ENCODE measurements at regions not wholly inside any gene's neighbourhood (a gene's known extent, or its start where the extent isn't known, plus 50 kb on each side); places are given as distances from the start of the nearest gene placed in this dataset.
"Not testable (repeated sequence)": the region's sequence is repeated elsewhere in the genome, so short reads cannot be mapped to it uniquely, and the experiment has no call there.

DNA sequence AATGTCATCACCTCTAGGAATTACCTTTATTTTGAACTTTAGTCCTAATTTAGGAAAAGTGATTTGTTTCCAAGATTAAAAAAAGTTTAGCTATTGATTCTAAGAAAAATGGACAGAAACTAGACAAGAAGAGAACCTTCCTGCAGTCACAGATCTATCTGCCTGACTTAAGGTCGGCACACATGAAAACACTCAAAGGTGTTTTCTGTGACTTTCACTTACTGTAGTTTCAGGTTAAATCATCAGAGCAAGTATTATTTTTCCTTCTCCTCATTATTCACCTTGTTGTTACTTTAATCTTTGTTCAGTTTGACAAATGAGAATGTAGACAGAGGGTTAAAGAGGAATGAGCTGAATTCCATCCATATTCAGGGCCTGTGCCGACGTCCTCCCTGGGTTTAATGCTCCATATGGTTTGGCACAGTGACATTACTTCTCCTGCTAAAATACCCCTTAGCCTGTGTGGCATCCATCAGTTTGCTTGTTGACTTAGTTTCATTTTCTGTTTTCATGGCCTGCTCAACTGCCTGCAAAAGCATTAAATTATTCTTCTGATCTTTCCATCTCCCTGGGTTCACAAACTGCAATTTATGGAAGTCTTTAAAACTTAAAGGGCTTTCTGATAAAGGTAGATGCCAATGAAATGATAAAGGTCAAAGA, 352.7 kb downstream of the NKX6-1 start:
- BruUV-seq (replicated peaks) = no TSS peak
- TF ChIP-seq CTCF (conservative IDR thresholded peaks at IDR 0.05; ENCODE audit: low read depth, low read length) = no peak
- no peak for TF ChIP-seq EZH2 (IDR thresholded peaks at IDR 0.05; ENCODE audit: borderline replicate concordance, low read depth, low read length, poor library complexity, severe bottlenecking)
- Histone ChIP-seq H3K27me3 (replicated peaks; ENCODE audit: insufficient read depth, low read depth, low read length, poor library complexity) (no peaks in the 10 kb centered on the region), H3K4me1 (ENCODE audit: insufficient read depth, low read length, poor library complexity, severe bottlenecking) (no peaks in the 10 kb centered on the region), H3K27ac (ENCODE audit: low read depth, low read length, poor library complexity, severe bottlenecking) (no peak overlapping the region), H3K9me3 (ENCODE audit: low read depth, low read length, poor library complexity, severe bottlenecking) (no peaks in the 10 kb centered on the region), H3K36me3 (ENCODE audit: insufficient read depth, low read length, poor library complexity, severe bottlenecking) (no peaks in the 10 kb centered on the region), H3K4me3 (ENCODE audit: low read depth, low read length, poor library complexity, severe bottlenecking) (no peak overlapping the region)
- ChIA-PET POLR2A (ENCODE audit: low non-redundant PET) (no interaction called here), CTCF (no interaction called here)
- no peak for DNase-seq (ENCODE audit: low spot score)
- intact Hi-C loops (cut with micrococcal nuclease; ENCODE audit: unreplicated experiment) = no loop called here

- intact Hi-C loops (cut with micrococcal nuclease; ENCODE audit: unreplicated experiment) = no loop called here
- BruUV-seq (replicated peaks) = no TSS peak
- POLR2A ChIA-PET (ENCODE audit: low non-redundant PET) = no interaction called here
- no peak overlapping the region for H3K4me3 ChIP-seq (ENCODE audit: low read depth, low read length, poor library complexity, severe bottlenecking)
- H3K4me1 ChIP-seq (ENCODE audit: insufficient read depth, low read length, poor library complexity, severe bottlenecking) = no peaks in the 10 kb centered on the region
- CTCF ChIA-PET = no interaction called here
- TF ChIP-seq EZH2 (IDR thresholded peaks at IDR 0.05; ENCODE audit: borderline replicate concordance, low read depth, low read length, poor library complexity, severe bottlenecking) (no peak), CTCF (conservative IDR thresholded peaks at IDR 0.05; ENCODE audit: low read depth, low read length) (no peak)
- H3K27ac ChIP-seq (ENCODE audit: low read depth, low read length, poor library complexity, severe bottlenecking) = no peak overlapping the region
- H3K9me3 ChIP-seq (ENCODE audit: low read depth, low read length, poor library complexity, severe bottlenecking) = no peaks in the 10 kb centered on the region
- no peak for DNase-seq (ENCODE audit: low spot score)
- no peaks in the 10 kb centered on the region for H3K36me3 ChIP-seq (ENCODE audit: insufficient read depth, low read length, poor library complexity, severe bottlenecking)
- no peaks in the 10 kb centered on the region for H3K27me3 ChIP-seq (replicated peaks; ENCODE audit: insufficient read depth, low read depth, low read length, poor library complexity)
Observed at GRCh38 chr4:84145176-84145575, 353.9 kb downstream of the NKX6-1 start.

GRCh38 chr4:84126911-84127310, 372.2 kb downstream of the NKX6-1 start:
- DNase-seq (ENCODE audit: low spot score); POLR2A ChIA-PET (ENCODE audit: low non-redundant PET): not testable (repeated sequence)

More at GRCh38 chr4:84126911-84127310, 372.2 kb downstream of the NKX6-1 start:
- H3K4me1 ChIP-seq (ENCODE audit: insufficient read depth, low read length, poor library complexity, severe bottlenecking); H3K9me3 ChIP-seq (ENCODE audit: low read depth, low read length, poor library complexity, severe bottlenecking); BruUV-seq (replicated peaks); H3K36me3 ChIP-seq (ENCODE audit: insufficient read depth, low read length, poor library complexity, severe bottlenecking); H3K27me3 ChIP-seq (replicated peaks; ENCODE audit: insufficient read depth, low read depth, low read length, poor library complexity); CTCF ChIA-PET; H3K27ac ChIP-seq (ENCODE audit: low read depth, low read length, poor library complexity, severe bottlenecking); H3K4me3 ChIP-seq (ENCODE audit: low read depth, low read length, poor library complexity, severe bottlenecking); intact Hi-C loops (cut with micrococcal nuclease; ENCODE audit: unreplicated experiment): not testable (repeated sequence)
